Fibroblast of pulmonary artery (primary cell): ENCODE measurements at regions not wholly inside any gene's neighbourhood (a gene's known extent, or its start where the extent isn't known, plus 50 kb on each side); places are given as distances from the start of the nearest gene placed in this dataset.

ENCODE experiments used
- DNase-seq: peaks from one replicate; pipeline ENCODE4 v3.0.0-alpha.2; 2010; ENCODE audit warnings: low read depth
- H3K4me3 ChIP-seq: replicated peaks from 2 replicates; pipeline ENCODE4 v1.5.1; 2011; ENCODE audit warnings: low read depth, mild to moderate bottlenecking, control low read depth, low read length, moderate library complexity
- TF ChIP-seq, protein P1 (sequence below): IDR thresholded peaks from 2 replicates; pipeline ENCODE4 v1.5.1; 2011; ENCODE audit warnings: mild to moderate bottlenecking, control low read depth, low read length, inconsistent platforms; ENCODE audit errors: missing control alignments

DNA sequence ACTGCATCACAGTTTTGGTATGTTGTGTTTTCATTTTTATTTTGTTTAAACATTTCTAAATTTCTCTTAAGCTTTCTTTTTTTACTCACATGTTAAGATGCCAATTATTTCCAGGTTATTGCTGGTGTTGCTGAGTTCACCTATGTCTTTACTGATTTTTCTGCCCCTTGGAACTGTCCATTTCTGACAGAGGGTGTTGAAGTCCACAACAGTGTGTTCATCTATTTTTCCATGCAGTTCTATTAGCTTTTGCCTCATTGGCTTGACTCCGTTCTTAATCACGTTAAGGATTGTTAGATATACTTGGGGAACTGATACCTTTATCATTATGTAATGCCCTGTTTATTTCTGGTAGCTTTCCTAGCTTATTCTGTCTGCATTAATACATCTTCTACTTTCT, 158.0 kb upstream of the TCERG1L start:
- TF ChIP-seq, protein P1, sequence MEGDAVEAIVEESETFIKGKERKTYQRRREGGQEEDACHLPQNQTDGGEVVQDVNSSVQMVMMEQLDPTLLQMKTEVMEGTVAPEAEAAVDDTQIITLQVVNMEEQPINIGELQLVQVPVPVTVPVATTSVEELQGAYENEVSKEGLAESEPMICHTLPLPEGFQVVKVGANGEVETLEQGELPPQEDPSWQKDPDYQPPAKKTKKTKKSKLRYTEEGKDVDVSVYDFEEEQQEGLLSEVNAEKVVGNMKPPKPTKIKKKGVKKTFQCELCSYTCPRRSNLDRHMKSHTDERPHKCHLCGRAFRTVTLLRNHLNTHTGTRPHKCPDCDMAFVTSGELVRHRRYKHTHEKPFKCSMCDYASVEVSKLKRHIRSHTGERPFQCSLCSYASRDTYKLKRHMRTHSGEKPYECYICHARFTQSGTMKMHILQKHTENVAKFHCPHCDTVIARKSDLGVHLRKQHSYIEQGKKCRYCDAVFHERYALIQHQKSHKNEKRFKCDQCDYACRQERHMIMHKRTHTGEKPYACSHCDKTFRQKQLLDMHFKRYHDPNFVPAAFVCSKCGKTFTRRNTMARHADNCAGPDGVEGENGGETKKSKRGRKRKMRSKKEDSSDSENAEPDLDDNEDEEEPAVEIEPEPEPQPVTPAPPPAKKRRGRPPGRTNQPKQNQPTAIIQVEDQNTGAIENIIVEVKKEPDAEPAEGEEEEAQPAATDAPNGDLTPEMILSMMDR: no peak
- no peak overlapping the region for H3K4me3 ChIP-seq
- DNase-seq: no peak

GRCh38 chr10:131473645-131474044, 162.1 kb upstream of the TCERG1L start:
- no peak overlapping the region for H3K4me3 ChIP-seq
- TF ChIP-seq, protein P1: no peak
- no peak for DNase-seq

GRCh38 chr10:131474416-131474815, 162.9 kb upstream of the TCERG1L start:
- TF ChIP-seq, protein P1: no peak
- DNase-seq: no peak
- no peak overlapping the region for H3K4me3 ChIP-seq

DNA sequence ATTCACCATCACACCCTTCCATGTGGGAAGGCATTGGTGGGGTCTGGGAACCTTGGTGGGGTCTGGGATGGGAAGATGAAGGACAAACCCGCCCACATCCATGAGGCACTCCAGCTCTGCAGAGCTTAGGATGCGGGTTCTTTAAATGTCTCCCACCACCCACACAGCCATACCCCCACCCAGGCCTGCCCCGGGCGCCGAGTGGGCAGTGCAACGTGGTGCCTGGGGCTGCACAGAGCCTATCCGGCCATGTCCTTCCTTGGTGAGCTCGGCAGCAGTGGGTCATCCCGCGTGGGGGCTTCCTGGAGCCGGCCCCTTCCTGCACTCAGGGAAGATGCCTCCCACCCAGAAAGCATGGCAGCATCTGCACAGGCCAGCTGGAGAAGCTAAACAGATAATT, 163.5 kb upstream of the TCERG1L start:
- TF ChIP-seq, protein P1: no peak
- no peak overlapping the region for H3K4me3 ChIP-seq
- no peak for DNase-seq

- DNase-seq: no peak
- TF ChIP-seq, protein P1: no peak
These were observed 164.3 kb upstream of the TCERG1L start for GRCh38 chr10:131475803-131476202.

GRCh38 chr10:131477457-131478121, 166.1 kb upstream of the TCERG1L start:
- TF ChIP-seq, protein P1: no peak
- no peak for DNase-seq
- H3K4me3 ChIP-seq: no peak overlapping the region

More at GRCh38 chr10:131475803-131476202, 164.3 kb upstream of the TCERG1L start:
- H3K4me3 ChIP-seq: no peak overlapping the region

DNA sequence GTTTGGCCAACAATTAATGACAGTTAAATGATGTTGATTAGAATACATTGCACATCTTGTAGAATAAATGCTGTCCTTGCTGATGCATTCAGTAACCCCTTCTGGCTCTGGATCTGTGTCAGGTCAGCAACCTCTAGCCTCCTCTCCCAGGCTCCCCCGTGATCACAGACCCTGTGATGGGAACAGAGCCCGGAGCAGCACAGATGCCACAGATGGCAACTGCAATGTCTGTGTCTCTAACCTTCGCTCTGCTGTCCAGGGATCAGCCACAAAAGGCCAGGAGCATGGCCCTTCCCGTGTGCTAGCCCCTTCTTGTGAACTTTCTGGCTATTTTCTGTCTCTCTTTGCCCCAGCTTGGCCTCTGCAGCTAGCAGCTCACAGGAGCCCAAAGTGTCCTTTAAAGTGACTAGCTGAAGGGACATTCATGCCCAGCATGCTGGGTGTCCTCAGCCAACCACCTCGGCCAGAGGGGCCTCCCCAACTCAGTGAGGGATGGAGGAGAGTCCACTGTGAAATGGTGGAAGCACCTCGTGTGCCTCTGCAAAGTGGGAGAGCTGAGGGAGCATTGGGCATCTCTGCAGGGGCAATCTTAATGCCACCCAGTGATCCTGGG, 167.0 kb upstream of the TCERG1L start:
- TF ChIP-seq, protein P1: no peak
- no peak for DNase-seq
- no peak overlapping the region for H3K4me3 ChIP-seq
